Caco-2 (cell line): ENCODE measurements at regions not wholly inside any gene's neighbourhood (a gene's known extent, or its start where the extent isn't known, plus 50 kb on each side); places are given as distances from the start of the nearest gene placed in this dataset.

ENCODE experiments used
- BruUV-seq: library from RNA; stranded (reverse); fragments of 400-500 nt; replicated peaks from 2 replicates; lab custom pipeline; 2021; lab: Mats Ljungman, UMichigan
- CTCF ChIA-PET: fragments of 300-600 bp; sonication (Branson Sonifier 250); formaldehyde crosslinking; loops from one replicate; lab custom pipeline; 2022; ENCODE audit warnings: antibody characterized with exemption; lab: Charles Lee
- POLR2A ChIA-PET: fragments of 300-600 bp; sonication (Branson Sonifier 250); formaldehyde crosslinking; loops from one replicate; lab custom pipeline; 2022; ENCODE audit warnings: antibody characterized with exemption; lab: Charles Lee
- DNase-seq, 2 experiments: peaks; one replicate each; pipeline versions ENCODE4 v3.0.0 to v3.0.0-alpha.2; 2020 to 2022
- H3K27me3 ChIP-seq: replicated peaks from 2 replicates; pipeline ENCODE4 v1.6.0; 2011; ENCODE audit warnings: low read length; ENCODE audit not compliant: control insufficient read depth, insufficient read depth
- H3K36me3 ChIP-seq: 2 replicates; pipeline ENCODE4 v1.5.1; 2011; ENCODE audit warnings: low read length; ENCODE audit not compliant: control insufficient read depth, insufficient read depth
- H3K4me1 ChIP-seq: fragments of 250-450 bp; sonication (Bioruptor Pico); 2 replicates; pipeline ENCODE4 v1.5.1; 2020; ENCODE audit warnings: mild to moderate bottlenecking
- H3K4me3 ChIP-seq: 2 replicates; pipeline ENCODE4 v1.5.1; 2011; ENCODE audit warnings: low read depth, mild to moderate bottlenecking, control low read depth, low read length
- H3K9me3 ChIP-seq: fragments of 250-450 bp; sonication (Bioruptor Pico); 2 replicates; pipeline ENCODE4 v1.5.1; 2020; ENCODE audit warnings: mild to moderate bottlenecking, moderate library complexity
- H3K27ac Mint-ChIP-seq: one replicate; pipeline ENCODE4 v1.8.0; 2022; ENCODE audit warnings: mixed read lengths; ENCODE audit not compliant: unreplicated experiment
- H3K27me3 Mint-ChIP-seq: one replicate; pipeline ENCODE4 v1.8.0; 2022; ENCODE audit warnings: mixed read lengths; ENCODE audit not compliant: insufficient read depth, unreplicated experiment
- H3K36me3 Mint-ChIP-seq: one replicate; pipeline ENCODE4 v1.8.0; 2022; ENCODE audit warnings: mild to moderate bottlenecking, mixed read lengths; ENCODE audit not compliant: insufficient read depth, unreplicated experiment
- H3K4me1 Mint-ChIP-seq: one replicate; pipeline ENCODE4 v1.8.0; 2022; ENCODE audit warnings: low read depth, mixed read lengths; ENCODE audit not compliant: unreplicated experiment
- H3K4me3 Mint-ChIP-seq: one replicate; pipeline ENCODE4 v1.8.0; 2022; ENCODE audit warnings: mild to moderate bottlenecking, moderate library complexity, mixed read lengths; ENCODE audit not compliant: unreplicated experiment
- H3K9me3 Mint-ChIP-seq: one replicate; pipeline ENCODE4 v1.8.0; 2022; ENCODE audit warnings: mixed read lengths; ENCODE audit not compliant: unreplicated experiment
- CTCF ChIP-seq, 2 experiments: fragments of 200-600 bp in 1 of 2; IDR thresholded peaks; 1 replicate in 1 of 2; 2 replicates in 1 of 2; pipeline versions ENCODE4 v1.5.1 to v1.8.0; 2011 to 2022; ENCODE audit warnings: antibody characterized with exemption in 1 of 2, control low read depth in 1 of 2, inconsistent platforms in 1 of 2, low read depth in 1 of 2, low read length in 1 of 2, mild to moderate bottlenecking in 1 of 2, moderate library complexity in 1 of 2; ENCODE audit not compliant: insufficient read depth in 1 of 2, severe bottlenecking in 1 of 2, unreplicated experiment in 1 of 2
- intact Hi-C: fragments of 100-400 bp; cut with micrococcal nuclease; formaldehyde crosslinking; loops from one replicate; pipeline ENCODE4 v1.10.0; 2022; ENCODE audit not compliant: unreplicated experiment

- POLR2A ChIA-PET, result no interaction called here
- Mint-ChIP-seq H3K27ac (no peak overlapping the region), H3K4me3 (no peak overlapping the region), H3K27me3 (peaks cover 8% of the 10 kb centered on the region), H3K4me1 (no peaks in the 10 kb centered on the region), H3K36me3 (no peaks in the 10 kb centered on the region), H3K9me3 (no peaks in the 10 kb centered on the region)
- Histone ChIP-seq H3K4me3 (no peak overlapping the region), H3K36me3 (no peaks in the 10 kb centered on the region), H3K27me3 (no peaks in the 10 kb centered on the region), H3K4me1 (peaks cover 5% of the 10 kb centered on the region; the same call in 1 of the 2 replicates), H3K9me3 (no peaks in the 10 kb centered on the region)
- TF ChIP-seq CTCF (IDR thresholded peaks at IDR 0.05; ENCODE audit: insufficient read depth in 1 of 2, low read depth in 1 of 2, low read length in 1 of 2, severe bottlenecking in 1 of 2, unreplicated experiment in 1 of 2), result no peak
- intact Hi-C loops, result loop anchor here (5.0 kb wide), 1 partner anchor 103 kb away; no protein-coding TSS in a partner anchor
- BruUV-seq, result no TSS peak
- CTCF ChIA-PET, result interaction anchor here (0.7 kb wide), 1 partner anchor 72 kb away, joined by 3 read pairs; no protein-coding TSS in a partner anchor
- DNase-seq, result no peak
Measured at GRCh38 chr2:65554765-65555591, 122.6 kb upstream of the SPRED2 start.

GRCh38 chr2:65553504-65554074 lies 121.2 kb upstream of the SPRED2 start:
- no peak for TF ChIP-seq CTCF (IDR thresholded peaks at IDR 0.05; ENCODE audit: insufficient read depth in 1 of 2, low read depth in 1 of 2, low read length in 1 of 2, severe bottlenecking in 1 of 2, unreplicated experiment in 1 of 2)
- peaks cover 8% of the 10 kb centered on the region for H3K27me3 Mint-ChIP-seq
- H3K27ac Mint-ChIP-seq, result peak overlapping the region; percentile 14
- DNase-seq, result no peak
- H3K4me1 Mint-ChIP-seq, result no peaks in the 10 kb centered on the region
- CTCF ChIA-PET, result interaction anchor here (0.9 kb wide), 1 partner anchor 190 kb away, joined by 3 read pairs; no protein-coding TSS in a partner anchor
- no peaks in the 10 kb centered on the region for H3K36me3 Mint-ChIP-seq
- Histone ChIP-seq H3K27me3 (no peaks in the 10 kb centered on the region), H3K36me3 (no peaks in the 10 kb centered on the region), H3K4me3 (no peak overlapping the region), H3K9me3 (no peaks in the 10 kb centered on the region), H3K4me1 (peaks cover 5% of the 10 kb centered on the region; the same call in 1 of the 2 replicates)
- POLR2A ChIA-PET, result no interaction called here
- H3K9me3 Mint-ChIP-seq, result no peaks in the 10 kb centered on the region
- no peak overlapping the region for H3K4me3 Mint-ChIP-seq
- BruUV-seq, result no TSS peak
- intact Hi-C loops, result loop anchor here (1.0 to 5.0 kb wide), 5 partner anchors 19 to 288 kb away; no protein-coding TSS in a partner anchor

GRCh38 chr2:65551528-65551927 lies 119.1 kb upstream of the SPRED2 start:
- no peaks in the 10 kb centered on the region for H3K27me3 ChIP-seq
- H3K27me3 Mint-ChIP-seq, result peaks cover 8% of the 10 kb centered on the region
- intact Hi-C loops, result loop anchor here (5.0 kb wide), 1 partner anchor 99 kb away; no protein-coding TSS in a partner anchor
- H3K36me3 Mint-ChIP-seq, result no peaks in the 10 kb centered on the region
- H3K9me3 ChIP-seq, result no peaks in the 10 kb centered on the region
- no peak for DNase-seq
- ChIA-PET CTCF (no interaction called here), POLR2A (interaction anchor here (0.5 kb wide), 1 partner anchor 69 kb away, joined by 3 read pairs; no protein-coding TSS in a partner anchor)
- no peak for TF ChIP-seq CTCF (IDR thresholded peaks at IDR 0.05; ENCODE audit: insufficient read depth in 1 of 2, low read depth in 1 of 2, low read length in 1 of 2, severe bottlenecking in 1 of 2, unreplicated experiment in 1 of 2)
- no peaks in the 10 kb centered on the region for H3K4me1 Mint-ChIP-seq
- H3K36me3 ChIP-seq, result no peaks in the 10 kb centered on the region
- H3K9me3 Mint-ChIP-seq, result no peaks in the 10 kb centered on the region
- peaks cover 5% of the 10 kb centered on the region; the same call in 1 of the 2 replicates for H3K4me1 ChIP-seq
- H3K4me3 ChIP-seq, result no peak overlapping the region
- H3K4me3 Mint-ChIP-seq, result no peak overlapping the region
- no peak overlapping the region for H3K27ac Mint-ChIP-seq
- BruUV-seq, result no TSS peak
